ENCODE measurements at regions not wholly inside any gene's neighbourhood (a gene's known extent, or its start where the extent isn't known, plus 50 kb on each side); places are given as distances from the start of the nearest gene placed in this dataset.

DNA sequence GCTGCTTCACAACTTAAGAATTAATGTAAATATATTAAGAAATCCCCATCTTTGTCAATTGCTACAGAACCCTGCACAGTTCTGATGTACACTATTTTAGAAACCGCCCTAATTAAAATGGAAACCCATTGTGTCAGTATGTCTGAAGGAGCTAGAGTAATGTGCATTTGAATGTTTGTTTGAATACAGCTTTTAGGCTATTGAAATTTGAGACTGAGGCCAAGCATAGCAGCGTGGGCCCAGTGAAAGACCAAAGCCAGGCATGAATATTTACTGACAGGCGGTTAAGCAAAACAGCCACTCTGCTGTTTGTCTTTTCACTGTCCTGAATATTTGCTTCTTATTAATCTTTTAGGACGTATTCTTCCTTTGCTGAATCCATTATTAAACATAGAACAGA is 252.3 kb downstream of the IZUMO3 start:
- ATAC-seq = no peak
- Histone ChIP-seq H3K4me1 (no peaks in the 10 kb centered on the region), H3K9me3 (no peaks in the 10 kb centered on the region), H3K27ac (no peak overlapping the region), H3K36me3 (no peaks in the 10 kb centered on the region), H3K27me3 (ENCODE audit: low read depth) (no peaks in the 10 kb centered on the region), H3K4me3 (no peak overlapping the region)
- TF ChIP-seq CTCF (IDR thresholded peaks at IDR 0.05) = no peak
- intact Hi-C loops (cut with DNase I) = no loop called here
- no peak for DNase-seq

- no peak for TF ChIP-seq CTCF (IDR thresholded peaks at IDR 0.05)
- no peaks in the 10 kb centered on the region for H3K9me3 ChIP-seq
- H3K4me1 ChIP-seq = no peaks in the 10 kb centered on the region
- H3K27ac ChIP-seq = no peak overlapping the region
- no peak overlapping the region for H3K4me3 ChIP-seq
- ATAC-seq = no peak
- intact Hi-C loops (cut with DNase I) = no loop called here
- no peaks in the 10 kb centered on the region for H3K27me3 ChIP-seq (ENCODE audit: low read depth)
- DNase-seq = no peak
- no peaks in the 10 kb centered on the region for H3K36me3 ChIP-seq
These were observed 258.9 kb downstream of the IZUMO3 start for GRCh38 chr9:24286761-24287160.

DNA sequence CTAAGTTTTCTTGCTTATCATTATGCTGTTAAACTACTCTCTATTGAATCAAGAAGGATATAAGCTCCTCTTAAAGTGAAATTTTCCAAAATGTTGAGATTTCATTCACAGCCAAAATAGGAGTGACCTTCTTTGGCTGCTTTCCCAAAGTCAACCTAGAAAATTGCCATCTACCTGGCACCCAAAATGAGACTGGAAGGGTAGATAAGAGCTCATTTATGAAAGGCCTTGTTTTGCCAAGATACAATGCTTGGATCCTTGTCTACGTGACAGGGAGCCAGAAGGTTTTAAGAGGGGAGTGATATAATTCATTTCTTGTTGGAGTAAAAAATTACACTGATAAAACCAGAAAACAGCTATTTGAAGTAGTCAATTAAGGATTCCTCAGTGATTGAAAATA is 287.1 kb downstream of the IZUMO3 start:
- Histone ChIP-seq H3K9me3 (no peaks in the 10 kb centered on the region), H3K27ac (no peak overlapping the region), H3K4me1 (no peaks in the 10 kb centered on the region), H3K27me3 (ENCODE audit: low read depth) (no peaks in the 10 kb centered on the region), H3K4me3 (no peak overlapping the region), H3K36me3 (no peaks in the 10 kb centered on the region)
- intact Hi-C loops (cut with DNase I) = no loop called here
- ATAC-seq (no peak), DNase-seq (no peak)
- no peak for TF ChIP-seq CTCF (IDR thresholded peaks at IDR 0.05)

GRCh38 chr9:24257726-24258125 is 288.0 kb downstream of the IZUMO3 start:
- no peaks in the 10 kb centered on the region for H3K9me3 ChIP-seq
- no peak overlapping the region for H3K4me3 ChIP-seq
- no peak for TF ChIP-seq CTCF (IDR thresholded peaks at IDR 0.05)
- ATAC-seq (no peak), DNase-seq (no peak)
- intact Hi-C loops (cut with DNase I) = no loop called here
- H3K4me1 ChIP-seq = no peaks in the 10 kb centered on the region
- no peaks in the 10 kb centered on the region for H3K36me3 ChIP-seq
- no peak overlapping the region for H3K27ac ChIP-seq
- no peaks in the 10 kb centered on the region for H3K27me3 ChIP-seq (ENCODE audit: low read depth)

DNA sequence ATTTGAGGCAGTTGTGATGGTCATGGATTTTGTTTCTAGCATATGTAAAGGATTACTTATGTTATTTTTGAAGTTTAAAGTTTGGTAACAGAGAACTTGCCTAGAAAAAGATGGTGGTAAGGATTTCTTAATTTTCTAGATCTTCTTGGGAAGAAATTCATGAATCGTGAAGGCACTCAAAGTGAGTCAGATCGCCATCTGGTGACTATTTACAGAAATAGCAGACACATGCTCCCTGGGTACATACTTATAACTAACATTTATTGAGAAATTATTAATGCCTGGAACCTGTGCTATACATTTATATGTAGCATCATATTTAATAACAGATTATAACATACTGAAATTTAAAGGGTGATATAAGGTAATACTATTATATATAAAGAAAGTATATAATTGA is 299.7 kb downstream of the IZUMO3 start:
- no peak overlapping the region for H3K4me3 ChIP-seq
- no peaks in the 10 kb centered on the region for H3K9me3 ChIP-seq
- intact Hi-C loops (cut with DNase I) = no loop called here
- H3K4me1 ChIP-seq = no peaks in the 10 kb centered on the region
- no peak overlapping the region for H3K27ac ChIP-seq
- no peak for DNase-seq
- no peaks in the 10 kb centered on the region for H3K27me3 ChIP-seq (ENCODE audit: low read depth)
- no peak for ATAC-seq
- H3K36me3 ChIP-seq = no peaks in the 10 kb centered on the region
- TF ChIP-seq CTCF (IDR thresholded peaks at IDR 0.05) = peak; percentile 14

DNA sequence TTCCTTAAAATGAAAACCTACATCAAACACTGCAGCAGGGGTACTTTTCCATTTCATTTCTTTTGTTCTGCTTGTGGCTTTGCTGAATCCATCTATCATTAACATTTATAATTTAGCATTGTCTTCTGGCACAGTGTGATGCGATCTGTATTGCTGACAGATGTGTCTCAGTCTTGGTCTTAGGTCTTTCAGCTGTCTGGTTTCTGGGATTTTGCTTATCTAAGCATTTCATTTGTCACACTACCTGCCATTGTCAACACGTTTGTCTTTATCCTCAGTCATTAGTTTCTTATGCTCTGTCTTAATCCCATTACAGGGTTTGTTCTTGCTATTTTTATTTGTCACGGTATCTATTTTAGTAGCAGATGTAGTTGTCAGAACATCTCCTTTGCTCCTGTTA is 303.1 kb downstream of the IZUMO3 start:
- no peak overlapping the region for H3K27ac ChIP-seq
- DNase-seq = no peak
- no peaks in the 10 kb centered on the region for H3K4me1 ChIP-seq
- no peaks in the 10 kb centered on the region for H3K36me3 ChIP-seq
- TF ChIP-seq CTCF (IDR thresholded peaks at IDR 0.05) = no peak
- no peaks in the 10 kb centered on the region for H3K27me3 ChIP-seq (ENCODE audit: low read depth)
- intact Hi-C loops (cut with DNase I) = no loop called here
- no peaks in the 10 kb centered on the region for H3K9me3 ChIP-seq
- no peak for ATAC-seq
- H3K4me3 ChIP-seq = no peak overlapping the region
